NCI-H345 treated with DMSO at 0.1 percent for 48 hours (cell line): ENCODE measurements at regions not wholly inside any gene's neighbourhood (a gene's known extent, or its start where the extent isn't known, plus 50 kb on each side); places are given as distances from the start of the nearest gene placed in this dataset.
A peak's percentile ranks its signal among the peaks of the same experiment; 100 is the strongest.

ENCODE experiments used
- DNase-seq: peaks from one replicate; lab custom pipeline; 2025; ENCODE audit not compliant: unreplicated experiment; lab: John Stamatoyannopoulos, UW

- DNase-seq: peak; percentile 17
Observed at GRCh38 chr2:16050908-16051489, 110.6 kb downstream of the MYCN start.

DNA sequence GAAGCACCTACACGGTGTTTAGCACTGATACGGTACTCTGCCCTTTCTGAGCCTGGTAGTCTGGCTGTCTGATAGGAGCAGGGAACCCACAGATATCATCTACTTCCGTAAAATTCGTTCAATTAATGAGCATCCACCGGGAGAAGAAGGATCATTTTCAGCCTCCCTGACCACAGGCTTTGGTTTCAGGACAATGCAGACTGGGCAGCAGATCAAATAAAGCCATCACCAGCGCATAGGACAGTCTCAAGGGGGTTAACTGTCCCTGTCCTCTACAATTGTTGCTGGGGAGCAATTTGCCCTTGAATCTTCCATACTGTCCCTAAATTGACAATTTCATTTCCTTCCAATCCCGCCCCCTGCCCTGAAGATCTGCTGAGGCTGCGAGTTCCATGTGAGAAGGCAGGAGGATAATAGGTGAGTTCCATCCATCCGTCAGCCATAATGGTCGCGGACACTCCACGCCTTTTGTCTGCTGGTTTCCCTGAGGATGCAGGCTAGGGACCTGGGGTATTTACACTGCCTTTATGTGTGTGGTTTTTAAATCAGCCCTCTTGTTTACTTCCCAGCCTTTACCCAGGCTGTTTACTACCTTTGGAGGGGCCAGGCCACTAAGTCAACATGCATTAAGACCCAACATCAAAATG lies 110.0 kb downstream of the MYCN start:
- DNase-seq: peak; percentile 23

DNA sequence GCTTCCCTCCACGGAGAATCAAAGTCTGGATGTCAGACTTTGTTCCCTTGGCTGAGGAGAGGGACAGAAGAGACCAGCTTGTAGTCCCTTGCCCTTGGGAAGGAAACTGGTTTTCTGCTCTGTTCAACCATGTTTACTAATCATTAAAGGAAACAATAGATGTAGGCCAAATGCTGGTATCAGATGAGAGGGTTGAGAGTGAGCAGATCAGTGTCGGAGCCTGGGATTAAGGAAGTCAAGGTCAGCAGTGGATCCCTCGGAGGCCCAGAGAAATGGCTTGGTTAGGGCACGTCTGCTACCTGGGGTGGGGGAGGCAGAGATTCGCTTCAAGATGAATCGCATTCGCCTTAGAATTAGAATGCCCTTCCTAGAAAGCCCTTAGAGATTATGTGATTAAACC lies 109.1 kb downstream of the MYCN start:
- DNase-seq: no peak

- no peak for DNase-seq
Observed at GRCh38 chr2:16048466-16048865, 108.1 kb downstream of the MYCN start.

- no peak for DNase-seq
Observed at GRCh38 chr2:16047701-16048100, 107.4 kb downstream of the MYCN start.

GRCh38 chr2:16046649-16047048 lies 106.3 kb downstream of the MYCN start:
- no peak for DNase-seq

- no peak for DNase-seq
Observed at GRCh38 chr2:16045653-16046352, 105.5 kb downstream of the MYCN start.

DNA sequence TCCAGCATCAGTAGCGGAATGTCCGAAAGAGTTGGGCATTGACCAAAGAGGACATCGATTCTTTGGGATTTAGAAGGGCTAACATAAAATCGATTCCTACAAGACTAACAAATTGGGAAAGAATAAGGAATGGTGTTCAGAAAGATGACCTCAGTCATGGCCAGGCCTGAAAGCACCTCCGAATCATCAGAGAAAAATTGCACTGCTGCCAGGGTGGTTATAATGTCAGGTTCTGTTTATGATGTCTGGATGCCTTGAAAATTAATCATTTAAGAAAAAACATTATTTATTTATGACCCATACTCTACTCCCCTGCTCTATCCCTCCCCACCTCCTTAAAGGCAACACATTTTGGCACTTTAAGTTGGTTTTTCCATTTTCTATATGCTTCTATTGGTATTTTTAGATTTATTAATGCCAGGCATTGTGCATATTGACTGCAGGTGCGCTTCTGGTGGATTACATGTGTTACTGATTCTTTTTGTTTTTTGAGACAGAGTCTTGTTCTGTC lies 104.7 kb downstream of the MYCN start:
- DNase-seq: no peak

DNA sequence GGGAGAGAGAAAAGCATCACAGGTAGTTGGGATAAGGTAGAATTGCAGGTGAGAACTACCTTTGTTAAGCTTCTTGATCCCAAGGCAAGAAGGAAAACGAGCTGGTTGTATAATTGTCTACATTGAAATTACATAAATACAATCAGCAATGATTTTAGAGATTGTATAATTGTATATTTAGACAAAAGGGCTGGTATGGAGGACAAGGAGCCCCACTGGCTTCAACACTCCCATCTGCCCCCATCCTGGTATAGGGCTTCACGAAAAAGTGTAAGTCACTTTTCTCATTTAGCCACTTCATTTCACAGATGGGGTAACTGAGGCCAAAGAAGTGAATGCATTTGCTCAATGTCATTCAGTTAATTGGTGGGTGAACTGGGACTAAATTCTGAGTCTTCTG lies 103.3 kb downstream of the MYCN start:
- DNase-seq: no peak

DNA sequence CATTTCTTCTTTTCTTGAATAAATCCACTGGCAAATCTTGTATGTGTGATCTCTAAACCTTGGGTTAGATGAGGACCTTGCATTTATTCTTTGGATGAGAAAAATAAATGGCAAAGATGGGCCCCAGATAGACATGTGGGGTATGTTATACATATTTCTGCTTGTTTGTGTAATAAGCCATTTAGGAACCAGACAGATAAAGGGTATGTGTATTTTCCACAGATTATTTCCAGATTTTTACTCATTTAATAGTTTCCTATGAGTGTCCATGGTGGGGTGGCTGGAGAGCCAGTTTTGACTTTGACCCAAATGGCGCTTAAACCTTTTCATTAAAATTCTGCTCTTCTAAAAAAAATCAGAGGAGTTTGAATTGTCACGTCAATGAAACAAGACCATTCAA lies 102.8 kb downstream of the MYCN start:
- DNase-seq: no peak

- DNase-seq: no peak
Observed at GRCh38 chr2:16042201-16042700, 101.9 kb downstream of the MYCN start.

GRCh38 chr2:16040271-16041010 lies 100.1 kb downstream of the MYCN start:
- DNase-seq: no peak

DNA sequence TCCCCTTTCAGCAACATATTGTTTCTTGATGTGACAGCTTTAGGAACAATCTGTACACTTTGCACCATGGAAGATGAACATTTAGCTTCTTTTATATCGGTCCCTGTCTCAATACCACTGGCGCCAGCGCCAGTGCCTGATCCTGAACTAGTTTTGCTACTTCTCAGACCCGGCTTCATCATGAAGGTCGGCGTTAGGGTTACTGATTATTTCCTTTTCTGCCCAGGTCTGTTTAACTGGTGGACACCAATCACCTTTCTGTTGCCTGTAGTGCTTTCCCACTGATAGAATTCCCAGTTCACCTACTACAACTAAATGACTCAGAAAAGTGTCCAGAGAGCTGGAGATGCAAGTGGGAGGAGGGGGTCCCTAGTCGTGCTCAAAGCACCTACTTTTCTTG lies 99.5 kb downstream of the MYCN start:
- DNase-seq: no peak

DNA sequence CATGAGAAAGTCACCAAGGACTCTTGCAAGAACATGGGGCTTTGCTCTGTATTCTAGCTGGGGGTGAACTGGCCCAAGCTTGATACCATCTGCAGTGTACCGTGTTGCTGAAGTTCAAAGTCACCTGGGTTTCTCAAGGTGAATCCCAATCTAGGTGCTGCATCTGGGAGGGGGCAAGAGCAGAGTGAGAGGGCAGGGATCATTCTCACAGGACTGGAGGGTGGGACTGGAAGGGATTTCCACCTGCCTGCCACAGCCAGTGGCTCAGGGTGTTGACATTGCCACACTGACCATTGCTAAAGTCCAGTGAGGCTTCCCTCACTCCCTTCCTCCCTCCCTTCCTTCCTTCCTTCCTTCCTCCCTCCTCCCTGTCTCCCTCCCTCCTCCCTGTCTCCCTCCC lies 98.7 kb downstream of the MYCN start:
- DNase-seq: no peak

GRCh38 chr2:16038621-16039020 lies 98.3 kb downstream of the MYCN start:
- DNase-seq: no peak

DNA sequence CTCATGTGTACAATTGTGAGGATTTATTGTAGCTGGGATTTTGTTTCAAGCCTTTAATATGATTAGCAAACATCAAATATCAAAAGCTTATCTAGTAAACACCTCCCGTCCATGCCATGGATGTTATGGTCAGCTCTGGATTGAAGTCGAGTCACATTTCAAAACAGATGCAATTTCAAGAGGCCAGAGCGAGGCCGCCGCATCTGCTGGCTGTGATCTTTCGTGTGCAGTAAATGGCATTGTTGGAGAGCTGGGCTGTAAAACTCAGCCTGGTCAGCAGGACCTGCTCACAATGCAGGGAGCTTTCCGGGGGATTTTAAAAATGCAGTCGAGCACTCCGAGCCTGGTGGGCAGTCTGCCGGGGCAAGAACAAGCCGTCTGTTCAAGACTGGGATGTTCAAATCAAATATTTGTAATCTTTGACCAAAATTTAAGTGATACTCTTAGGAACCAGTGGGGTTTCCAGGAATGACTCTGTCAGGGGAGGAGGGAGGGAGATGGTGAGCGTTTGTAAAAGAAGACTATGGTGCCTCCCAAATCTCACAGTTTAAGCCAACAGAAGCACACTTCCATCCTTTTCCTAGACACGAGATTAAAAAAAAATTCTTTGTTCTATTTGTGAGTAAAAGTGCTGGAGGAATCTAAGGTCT lies 97.6 kb downstream of the MYCN start:
- no peak for DNase-seq

- DNase-seq: no peak
Observed at GRCh38 chr2:16036951-16037350, 96.6 kb downstream of the MYCN start.

- no peak for DNase-seq
Observed at GRCh38 chr2:16035747-16036745, 95.7 kb downstream of the MYCN start.

DNA sequence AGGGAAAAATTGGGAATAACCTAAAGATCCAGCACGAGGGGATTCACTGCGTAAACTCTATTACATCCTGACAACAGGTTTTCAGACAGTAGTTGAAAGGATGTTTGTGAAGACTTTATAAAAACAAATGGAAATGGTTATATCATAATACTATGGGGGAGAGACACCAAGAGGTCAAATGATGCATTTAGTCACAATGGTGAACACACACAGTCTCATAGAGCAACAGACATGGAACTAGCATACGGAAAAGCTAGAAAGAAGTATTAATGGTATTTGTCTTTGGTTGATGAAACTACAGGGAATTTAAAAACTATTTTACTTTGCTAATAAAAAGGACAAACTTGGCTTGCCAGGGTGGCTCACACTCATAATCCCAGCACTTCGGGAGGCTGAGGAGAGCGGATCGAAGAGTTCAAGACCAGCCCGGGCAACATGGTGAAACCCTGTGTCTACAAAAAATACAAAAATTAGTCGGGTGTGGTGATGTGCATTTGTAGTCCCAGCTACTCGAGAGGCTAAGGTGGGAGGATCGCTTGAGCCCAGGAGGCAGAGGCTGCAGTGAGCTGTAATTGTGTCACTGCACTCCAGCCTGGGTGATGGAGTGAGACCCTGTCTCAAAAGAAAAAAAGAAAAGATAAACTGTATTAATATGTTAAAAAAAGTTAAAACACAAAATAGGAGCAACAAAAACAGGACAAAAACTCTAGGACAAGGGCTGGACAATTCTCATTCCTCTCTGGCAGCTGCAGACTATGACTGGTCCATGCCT lies 94.8 kb downstream of the MYCN start:
- no peak for DNase-seq
